GM10266 (cell line): ENCODE measurements at regions not wholly inside any gene's neighbourhood (a gene's known extent, or its start where the extent isn't known, plus 50 kb on each side); places are given as distances from the start of the nearest gene placed in this dataset.
"Not testable (repeated sequence)": the region's sequence is repeated elsewhere in the genome, so short reads cannot be mapped to it uniquely, and the experiment has no call there.

Source experiments
- DNase-seq: peaks from one replicate; pipeline ENCODE4 v3.0.0; 2012; ENCODE audit errors: extremely low spot score
- CTCF ChIP-seq: IDR thresholded peaks from 2 replicates; pipeline ENCODE4 v1.5.1; 2012; ENCODE audit warnings: mild to moderate bottlenecking, low read depth; ENCODE audit not compliant: control insufficient read depth, insufficient read depth; ENCODE audit errors: missing control alignments

GRCh38 chr4:38468339-38468866 lies 195.6 kb upstream of the KLF3 start:
- DNase-seq, result no peak
- TF ChIP-seq CTCF, result no peak

GRCh38 chr4:38469410-38469809 lies 194.6 kb upstream of the KLF3 start:
- no peak for DNase-seq
- no peak for TF ChIP-seq CTCF

GRCh38 chr4:38470735-38471262 lies 193.2 kb upstream of the KLF3 start:
- no peak for TF ChIP-seq CTCF
- no peak for DNase-seq

GRCh38 chr4:38482696-38483095 lies 181.3 kb upstream of the KLF3 start:
- DNase-seq, result no peak
- TF ChIP-seq CTCF, result no peak

- DNase-seq, result not testable (repeated sequence)
These were observed 180.4 kb upstream of the KLF3 start for GRCh38 chr4:38483628-38484027.

- DNase-seq, result no peak
- TF ChIP-seq CTCF, result no peak
These were observed 174.8 kb upstream of the KLF3 start for GRCh38 chr4:38489011-38489861.

- no peak for DNase-seq
- no peak for TF ChIP-seq CTCF
These were observed 173.9 kb upstream of the KLF3 start for GRCh38 chr4:38489924-38490639.
